SK-N-SH (cell line): ENCODE measurements at regions not wholly inside any gene's neighbourhood (a gene's known extent, or its start where the extent isn't known, plus 50 kb on each side); places are given as distances from the start of the nearest gene placed in this dataset.
A peak's percentile ranks its signal among the peaks of the same experiment; 100 is the strongest.

Experiments used
- CTCF ChIA-PET: fragments of 300-600, 350-600 bp; formaldehyde crosslinking; extraction: SDS; loops from one replicate; lab custom pipeline; 2021; lab: Yijun Ruan, JAX
- POLR2A ChIA-PET: fragments of 350-600 bp; sonication (Branson Sonifier 250); formaldehyde crosslinking; extraction: SDS; loops from one replicate; lab custom pipeline; 2020; ENCODE audit warnings: antibody characterized with exemption, inconsistent platforms; lab: Yijun Ruan, JAX
- DNase-seq: peaks from one replicate; pipeline ENCODE4 v3.0.0; 2012
- H2AFZ ChIP-seq: fragments of 200-600 bp; sonication (generic); 2 replicates; pipeline ENCODE4 v1.8.1; 2016; ENCODE audit warnings: antibody characterized with exemption, mild to moderate bottlenecking, low read depth
- H3F3A ChIP-seq: fragments of 200-600 bp; sonication (generic); replicated peaks from 2 replicates; pipeline ENCODE3; 2016; ENCODE audit warnings: antibody characterized with exemption, mild to moderate bottlenecking; ENCODE audit not compliant: insufficient read depth
- H3K27ac ChIP-seq, 2 experiments: fragments of 200-500 bp in 1 of 2; fragments of 200-600 bp in 1 of 2; sonication (Bioruptor generic) in 1 of 2; sonication (generic), shearing (Covaris generic) in 1 of 2; 2 replicates each; pipeline versions ENCODE4 v1.5.1 to v1.6.1; 2014 to 2016; ENCODE audit warnings: low read depth in 2 of 2, inconsistent platforms in 1 of 2, low read length in 1 of 2, mild to moderate bottlenecking in 1 of 2, mixed read lengths in 1 of 2
- H3K27me3 ChIP-seq: fragments of 200-600 bp; sonication (generic), shearing (Covaris generic); 2 replicates; pipeline ENCODE4 v1.6.1; 2016; ENCODE audit warnings: mixed run types; ENCODE audit not compliant: insufficient read depth
- H3K36me3 ChIP-seq, 2 experiments: fragments of 200-500 bp in 1 of 2; fragments of 200-600 bp in 1 of 2; sonication (Bioruptor generic) in 1 of 2; sonication (generic) in 1 of 2; replicated peaks in 1 of 2; 2 replicates each; pipeline versions ENCODE3 to v1.5.1; 2014 to 2016; ENCODE audit warnings: low read length in 1 of 2, mild to moderate bottlenecking in 1 of 2; ENCODE audit not compliant: insufficient read depth in 2 of 2, control insufficient read depth in 1 of 2
- H3K4me1 ChIP-seq, 2 experiments: fragments of 200-500 bp in 1 of 2; fragments of 200-600 bp in 1 of 2; sonication (Bioruptor generic) in 1 of 2; sonication (generic), shearing (Covaris generic) in 1 of 2; 2 replicates each; pipeline versions ENCODE4 v1.5.1 to v1.6.1; 2014 to 2016; ENCODE audit warnings: low read depth in 1 of 2, low read length in 1 of 2, mixed run types in 1 of 2; ENCODE audit not compliant: insufficient read depth in 2 of 2, control insufficient read depth in 1 of 2
- H3K4me2 ChIP-seq: fragments of 200-600 bp; sonication (generic), shearing (Covaris generic); 2 replicates; pipeline ENCODE4 v1.6.1; 2017; ENCODE audit warnings: mixed run types
- H3K4me3 ChIP-seq, 2 experiments: fragments of 200-500 bp in 1 of 2; fragments of 200-600 bp in 1 of 2; sonication (Bioruptor generic) in 1 of 2; sonication (generic), shearing (Covaris generic) in 1 of 2; 2 replicates each; pipeline versions ENCODE4 v1.5.1 to v1.8.1; 2014 to 2016; ENCODE audit warnings: low read depth in 2 of 2, inconsistent platforms in 1 of 2, low read length in 1 of 2, mild to moderate bottlenecking in 1 of 2, mixed read lengths in 1 of 2, moderate library complexity in 1 of 2
- H3K79me2 ChIP-seq: fragments of 200-600 bp; sonication (generic); 2 replicates; pipeline ENCODE4 v1.8.1; 2017; ENCODE audit warnings: mild to moderate bottlenecking; ENCODE audit not compliant: insufficient read depth
- H3K9ac ChIP-seq: fragments of 200-600 bp; sonication (generic); 2 replicates; pipeline ENCODE4 v1.6.1; 2017; ENCODE audit warnings: mixed run types
- H3K9me2 ChIP-seq: fragments of 200-600 bp; sonication (generic); 2 replicates; pipeline ENCODE4 v1.6.1; 2017; ENCODE audit warnings: mixed run types
- H3K9me3 ChIP-seq: fragments of 200-600 bp; sonication (generic); 2 replicates; pipeline ENCODE4 v1.6.1; 2017; ENCODE audit warnings: mixed run types, mild to moderate bottlenecking, moderate library complexity
- H4K20me1 ChIP-seq: fragments of 200-600 bp; sonication (generic); 2 replicates; pipeline ENCODE4 v1.6.1; 2017; ENCODE audit warnings: mild to moderate bottlenecking, mixed run types; ENCODE audit not compliant: insufficient read depth
- CHD2 ChIP-seq: fragments of 150-350 bp; IDR thresholded peaks from 2 replicates; pipeline ENCODE4 v1.6.1; 2018; ENCODE audit warnings: low read length; ENCODE audit not compliant: partially characterized antibody
- ELF1 ChIP-seq: IDR thresholded peaks from 2 replicates; pipeline ENCODE4 v1.4.0; 2012
- EP300 ChIP-seq, 2 experiments: IDR thresholded peaks; 2 replicates each; pipeline versions ENCODE4 v1.4.0 to v1.6.1; 2012; ENCODE audit warnings: borderline replicate concordance in 1 of 2, low read depth in 1 of 2, low read length in 1 of 2
- FOXJ3 ChIP-seq: sonication (generic); formaldehyde crosslinking; IDR thresholded peaks from 2 replicates; pipeline ENCODE4 v1.5.1; 2020; ENCODE audit warnings: mild to moderate bottlenecking, missing genetic modification reagents
- FOXM1 ChIP-seq: IDR thresholded peaks from 2 replicates; pipeline ENCODE4 v1.4.0; 2012; ENCODE audit warnings: low read depth, mild to moderate bottlenecking
- GATA2 ChIP-seq: sonication (generic); formaldehyde crosslinking; IDR thresholded peaks from 2 replicates; pipeline ENCODE4 v1.5.0; 2020; ENCODE audit warnings: mild to moderate bottlenecking, missing genetic modification reagents
- JUND ChIP-seq: IDR thresholded peaks from 2 replicates; pipeline ENCODE4 v1.4.0; 2012
- MXI1 ChIP-seq: IDR thresholded peaks from 2 replicates; pipeline ENCODE4 v1.6.1; 2012; ENCODE audit warnings: mild to moderate bottlenecking, low read depth, low read length, improper control_type of control experiment
- NFIC ChIP-seq: IDR thresholded peaks from 2 replicates; pipeline ENCODE4 v1.4.0; 2012; ENCODE audit warnings: borderline replicate concordance
- POLR2AphosphoS5 ChIP-seq: IDR thresholded peaks from 2 replicates; pipeline ENCODE4 v1.6.1; 2012; ENCODE audit warnings: low read depth, low read length
- RAD21 ChIP-seq: IDR thresholded peaks from 2 replicates; pipeline ENCODE4 v1.6.1; 2012; ENCODE audit warnings: mild to moderate bottlenecking, low read length
- RCOR1 ChIP-seq: fragments of 150-350 bp; IDR thresholded peaks from 2 replicates; pipeline ENCODE4 v1.6.1; 2017; ENCODE audit warnings: antibody characterized with exemption, low read length
- RXRA ChIP-seq: IDR thresholded peaks from 2 replicates; pipeline ENCODE4 v1.4.0; 2012; ENCODE audit warnings: low read depth, mild to moderate bottlenecking, borderline replicate concordance
- TCF12 ChIP-seq: IDR thresholded peaks from 2 replicates; pipeline ENCODE4 v1.4.0; 2012
- TEAD4 ChIP-seq: IDR thresholded peaks from 2 replicates; pipeline ENCODE4 v1.4.0; 2012; ENCODE audit warnings: mild to moderate bottlenecking, borderline replicate concordance; ENCODE audit not compliant: insufficient read depth
- YY1 ChIP-seq: IDR thresholded peaks from 2 replicates; pipeline ENCODE4 v1.4.0; 2012; ENCODE audit warnings: low read depth, mild to moderate bottlenecking
- WGBS: methylation state at CpG from one replicate; pipeline ENCODE4 v1.1.6; 2017; ENCODE audit warnings: low lambda C conversion rate; 5-methylcytosine and 5-hydroxymethylcytosine counted together
- TF ChIP-seq, protein P1 (sequence below): IDR thresholded peaks from 2 replicates; pipeline ENCODE4; 2012
- TF ChIP-seq, protein P2 (sequence below): fragments of 150-350 bp; IDR thresholded peaks from 2 replicates; pipeline ENCODE4 v1.6.1; 2017; ENCODE audit warnings: antibody characterized with exemption, low read length, low read depth, borderline replicate concordance
- TF ChIP-seq, protein P3 (sequence below): fragments of 150-350 bp; IDR thresholded peaks from 2 replicates; pipeline ENCODE4 v1.6.1; 2016; ENCODE audit warnings: mild to moderate bottlenecking, low read depth, low read length
- TF ChIP-seq, protein P4 (sequence below): IDR thresholded peaks from 2 replicates; pipeline ENCODE4 v1.4.0; 2012; ENCODE audit warnings: low read depth
- TF ChIP-seq, protein P5 (sequence below): IDR thresholded peaks from 2 replicates; pipeline ENCODE4 v1.4.0; 2012; ENCODE audit warnings: low read depth, borderline replicate concordance

DNA sequence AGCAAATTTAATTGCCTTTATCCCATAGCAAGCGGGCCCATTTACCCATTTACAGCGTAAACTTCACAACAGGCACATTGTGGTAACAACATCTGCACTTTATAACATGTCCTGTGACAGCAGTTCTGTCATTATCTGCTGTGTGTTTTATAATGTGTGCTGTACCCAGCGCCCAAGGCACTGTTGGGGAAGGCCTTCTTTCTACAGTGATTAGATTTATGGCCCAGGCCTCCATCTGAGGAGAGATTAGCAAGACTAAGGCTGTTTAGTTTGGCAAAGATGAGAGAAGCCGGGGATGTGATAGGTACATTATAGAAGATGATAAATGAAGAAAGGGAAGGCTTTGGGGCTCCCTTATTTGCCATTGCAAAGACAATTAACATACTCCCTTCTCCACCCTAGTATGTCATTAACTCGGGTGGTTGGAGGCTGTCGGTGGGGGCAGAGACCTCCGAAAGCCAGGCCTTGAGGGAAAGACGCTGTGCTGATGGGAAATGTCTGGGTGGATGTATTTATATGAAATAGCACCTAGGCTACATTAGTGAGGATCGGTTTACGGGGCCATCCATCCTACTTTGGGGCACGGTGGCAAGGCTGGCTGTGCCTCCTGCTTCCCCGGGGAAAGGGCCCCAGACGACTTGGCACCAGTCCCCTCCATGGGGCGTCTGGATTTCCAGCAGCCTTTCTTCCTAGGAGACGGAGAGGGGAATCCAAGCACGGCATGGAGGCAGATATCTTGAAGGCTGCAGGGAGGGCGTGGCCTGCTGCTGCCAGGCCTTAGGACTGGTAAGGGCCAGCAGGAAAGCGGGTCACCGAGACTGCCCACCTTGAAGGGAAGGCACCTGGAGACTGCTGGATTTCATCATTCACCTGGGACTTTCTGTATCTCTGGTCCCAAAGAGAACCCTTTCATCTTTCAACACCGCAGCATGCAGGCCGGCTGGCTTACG is 64.3 kb upstream of the PTCH1 start:
- H3F3A ChIP-seq = no peaks in the 10 kb centered on the region
- H3K4me3 ChIP-seq = no peak overlapping the region; a peak in 1 of 4 replicates
- H3K79me2 ChIP-seq = no peaks in the 10 kb centered on the region
- ChIA-PET POLR2A (no interaction called here), CTCF (no interaction called here)
- no peaks in the 10 kb centered on the region for H3K27me3 ChIP-seq
- no peaks in the 10 kb centered on the region for H3K36me3 ChIP-seq
- TF ChIP-seq CHD2 (peak; percentile 82), RXRA (no peak), ELF1 (no peak), GATA2 (CRISPR knock-in tag) (peak; percentile 99), POLR2AphosphoS5 (peak; percentile 60), RAD21 (peak; percentile 43), JUND (no peak), NFIC (peak; percentile 29; the same call in 1 of the 2 replicates), YY1 (no peak), FOXJ3 (CRISPR knock-in tag) (peak; percentile 99), TCF12 (peak; percentile 77), EP300 (IDR thresholded peaks at IDR 0.05; ENCODE audit: borderline replicate concordance in 1 of 2, low read depth in 1 of 2, low read length in 1 of 2) (peak in 1 of 2 experiments; percentile 99; a peak in 2 of 4 replicates), MXI1 (peak; percentile 70), RCOR1 (peak; percentile 94)
- TF ChIP-seq, protein P1, sequence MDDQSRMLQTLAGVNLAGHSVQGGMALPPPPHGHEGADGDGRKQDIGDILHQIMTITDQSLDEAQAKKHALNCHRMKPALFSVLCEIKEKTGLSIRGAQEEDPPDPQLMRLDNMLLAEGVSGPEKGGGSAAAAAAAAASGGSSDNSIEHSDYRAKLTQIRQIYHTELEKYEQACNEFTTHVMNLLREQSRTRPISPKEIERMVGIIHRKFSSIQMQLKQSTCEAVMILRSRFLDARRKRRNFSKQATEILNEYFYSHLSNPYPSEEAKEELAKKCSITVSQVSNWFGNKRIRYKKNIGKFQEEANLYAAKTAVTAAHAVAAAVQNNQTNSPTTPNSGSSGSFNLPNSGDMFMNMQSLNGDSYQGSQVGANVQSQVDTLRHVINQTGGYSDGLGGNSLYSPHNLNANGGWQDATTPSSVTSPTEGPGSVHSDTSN = peak; percentile 34
- TF ChIP-seq, protein P2, sequence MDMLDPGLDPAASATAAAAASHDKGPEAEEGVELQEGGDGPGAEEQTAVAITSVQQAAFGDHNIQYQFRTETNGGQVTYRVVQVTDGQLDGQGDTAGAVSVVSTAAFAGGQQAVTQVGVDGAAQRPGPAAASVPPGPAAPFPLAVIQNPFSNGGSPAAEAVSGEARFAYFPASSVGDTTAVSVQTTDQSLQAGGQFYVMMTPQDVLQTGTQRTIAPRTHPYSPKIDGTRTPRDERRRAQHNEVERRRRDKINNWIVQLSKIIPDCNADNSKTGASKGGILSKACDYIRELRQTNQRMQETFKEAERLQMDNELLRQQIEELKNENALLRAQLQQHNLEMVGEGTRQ = no peak
- peaks cover 0 to 17% of the 10 kb centered on the region in 2 experiments; a peak in 2 of 4 replicates for H3K4me1 ChIP-seq
- 41% methylated on average over 17 of the region's 22 CpGs for WGBS
- H3K9me3 ChIP-seq = no peaks in the 10 kb centered on the region
- no peak overlapping the region for H2AFZ ChIP-seq
- no peak overlapping the region for H3K4me2 ChIP-seq
- DNase-seq = peak; percentile 83
- H3K9me2 ChIP-seq = no peaks in the 10 kb centered on the region
- peak overlapping the region in 1 of 2 experiments; percentile 97; a peak in 2 of 4 replicates for H3K27ac ChIP-seq
- H3K9ac ChIP-seq = no peak overlapping the region
- H4K20me1 ChIP-seq = no peaks in the 10 kb centered on the region

DNA sequence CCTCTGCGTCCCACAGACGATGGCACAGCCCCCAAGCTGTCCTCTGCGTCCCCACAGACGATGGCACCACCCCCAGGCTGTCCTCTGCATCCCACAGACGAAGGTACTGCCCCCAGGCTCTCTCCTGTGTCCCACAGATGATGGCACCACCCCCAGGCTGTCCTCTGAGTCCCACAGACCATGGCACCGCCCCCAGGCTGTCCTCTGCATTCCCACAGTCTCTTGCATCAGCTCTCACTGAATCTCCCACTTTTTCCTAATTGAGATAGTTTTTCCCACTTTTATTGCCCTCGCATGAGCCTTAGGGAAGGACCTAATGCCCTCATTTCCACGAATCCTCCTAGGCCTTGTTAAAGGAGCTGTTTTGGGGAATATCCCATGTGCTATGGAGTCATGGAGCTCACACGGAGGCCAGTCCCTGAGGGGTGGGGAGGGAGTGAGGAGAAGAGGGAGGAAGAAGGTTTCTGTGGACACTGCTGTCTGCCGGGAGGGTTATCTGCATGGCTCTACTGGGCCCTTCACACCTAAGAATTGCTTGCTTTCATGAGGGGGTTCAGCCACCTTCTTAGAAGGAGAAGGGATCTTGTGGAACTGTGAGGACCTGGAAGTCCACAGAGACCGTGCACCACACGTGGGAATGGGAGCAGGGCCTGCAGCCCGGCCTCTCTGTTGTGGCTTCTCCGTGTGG is 58.2 kb upstream of the PTCH1 start:
- CTCF ChIA-PET = no interaction called here
- POLR2A ChIA-PET = no interaction called here
- no peaks in the 10 kb centered on the region for H3K27me3 ChIP-seq
- H3K79me2 ChIP-seq = no peaks in the 10 kb centered on the region
- DNase-seq = no peak
- peaks cover 0 to 14% of the 10 kb centered on the region in 2 experiments; a peak in 1 of 4 replicates for H3K4me1 ChIP-seq
- no peak overlapping the region for H3K9ac ChIP-seq
- H3K36me3 ChIP-seq = no peaks in the 10 kb centered on the region
- no peaks in the 10 kb centered on the region for H3K9me3 ChIP-seq
- no peak overlapping the region for H3K4me3 ChIP-seq
- H2AFZ ChIP-seq = no peak overlapping the region
- no peaks in the 10 kb centered on the region for H3F3A ChIP-seq
- no peak overlapping the region for H3K4me2 ChIP-seq
- WGBS = 46% methylated on average over 13 of the region's 14 CpGs
- no peaks in the 10 kb centered on the region for H3K9me2 ChIP-seq
- H4K20me1 ChIP-seq = no peaks in the 10 kb centered on the region
- H3K27ac ChIP-seq = no peak overlapping the region
- TF ChIP-seq, protein P3, sequence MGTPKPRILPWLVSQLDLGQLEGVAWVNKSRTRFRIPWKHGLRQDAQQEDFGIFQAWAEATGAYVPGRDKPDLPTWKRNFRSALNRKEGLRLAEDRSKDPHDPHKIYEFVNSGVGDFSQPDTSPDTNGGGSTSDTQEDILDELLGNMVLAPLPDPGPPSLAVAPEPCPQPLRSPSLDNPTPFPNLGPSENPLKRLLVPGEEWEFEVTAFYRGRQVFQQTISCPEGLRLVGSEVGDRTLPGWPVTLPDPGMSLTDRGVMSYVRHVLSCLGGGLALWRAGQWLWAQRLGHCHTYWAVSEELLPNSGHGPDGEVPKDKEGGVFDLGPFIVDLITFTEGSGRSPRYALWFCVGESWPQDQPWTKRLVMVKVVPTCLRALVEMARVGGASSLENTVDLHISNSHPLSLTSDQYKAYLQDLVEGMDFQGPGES = no peak
- TF ChIP-seq, protein P4, sequence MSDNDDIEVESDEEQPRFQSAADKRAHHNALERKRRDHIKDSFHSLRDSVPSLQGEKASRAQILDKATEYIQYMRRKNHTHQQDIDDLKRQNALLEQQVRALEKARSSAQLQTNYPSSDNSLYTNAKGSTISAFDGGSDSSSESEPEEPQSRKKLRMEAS = no peak
- no peak for TF ChIP-seq TCF12
- no peak for TF ChIP-seq FOXJ3 (CRISPR knock-in tag)
- no peak for TF ChIP-seq RCOR1
- TF ChIP-seq, protein P5, sequence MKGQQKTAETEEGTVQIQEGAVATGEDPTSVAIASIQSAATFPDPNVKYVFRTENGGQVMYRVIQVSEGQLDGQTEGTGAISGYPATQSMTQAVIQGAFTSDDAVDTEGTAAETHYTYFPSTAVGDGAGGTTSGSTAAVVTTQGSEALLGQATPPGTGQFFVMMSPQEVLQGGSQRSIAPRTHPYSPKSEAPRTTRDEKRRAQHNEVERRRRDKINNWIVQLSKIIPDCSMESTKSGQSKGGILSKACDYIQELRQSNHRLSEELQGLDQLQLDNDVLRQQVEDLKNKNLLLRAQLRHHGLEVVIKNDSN = no peak
- no peak for TF ChIP-seq JUND
- no peak for TF ChIP-seq EP300 (IDR thresholded peaks at IDR 0.05; ENCODE audit: borderline replicate concordance in 1 of 2, low read depth in 1 of 2, low read length in 1 of 2)
- TF ChIP-seq TEAD4 = no peak
- TF ChIP-seq, protein P1 = no peak
- no peak for TF ChIP-seq CHD2
- TF ChIP-seq FOXM1 = no peak
